ENCODE measurements at regions not wholly inside any gene's neighbourhood (a gene's known extent, or its start where the extent isn't known, plus 50 kb on each side); places are given as distances from the start of the nearest gene placed in this dataset.

DNA sequence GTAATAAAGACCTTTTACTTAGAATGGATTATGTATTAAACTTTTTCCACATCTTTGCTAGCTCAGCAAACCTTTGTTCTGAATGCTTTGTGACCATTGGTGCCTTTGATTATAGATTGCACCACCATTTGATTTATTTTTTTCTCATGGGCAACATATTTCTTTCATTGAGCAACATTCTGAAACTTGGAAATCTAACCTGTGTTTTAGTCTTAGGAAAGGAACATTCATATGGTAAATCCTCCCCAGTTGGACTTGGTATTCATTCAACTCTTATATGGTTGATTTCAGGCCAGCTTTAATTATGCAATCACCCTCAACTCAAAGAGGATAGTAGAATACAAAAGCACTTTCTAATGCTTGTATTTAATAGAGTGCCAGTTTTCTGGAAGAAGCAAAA, 1077.9 kb upstream of the ZEB2 start:
- DNase-seq (ENCODE audit: low read depth in 2 of 2): no peak

DNA sequence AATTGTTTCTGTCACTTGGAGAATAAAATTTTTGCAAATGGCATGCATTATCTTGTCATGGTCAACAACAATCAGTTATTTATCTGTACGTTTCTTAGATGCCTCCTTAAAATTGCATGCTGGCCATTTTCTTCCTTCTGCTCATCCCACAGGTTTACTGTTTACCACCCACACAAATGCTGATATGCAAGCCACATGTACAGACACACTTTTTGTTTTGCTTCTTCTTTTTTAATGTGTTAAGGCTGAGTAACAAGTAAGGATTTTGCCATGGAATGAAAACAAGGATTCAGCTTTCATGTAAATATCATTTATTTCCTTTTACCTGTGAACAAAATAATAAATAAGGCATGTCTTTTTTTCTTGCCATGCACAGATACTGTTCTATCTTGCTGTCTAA, 1077.1 kb upstream of the ZEB2 start:
- DNase-seq (ENCODE audit: low read depth in 2 of 2): no peak

DNA sequence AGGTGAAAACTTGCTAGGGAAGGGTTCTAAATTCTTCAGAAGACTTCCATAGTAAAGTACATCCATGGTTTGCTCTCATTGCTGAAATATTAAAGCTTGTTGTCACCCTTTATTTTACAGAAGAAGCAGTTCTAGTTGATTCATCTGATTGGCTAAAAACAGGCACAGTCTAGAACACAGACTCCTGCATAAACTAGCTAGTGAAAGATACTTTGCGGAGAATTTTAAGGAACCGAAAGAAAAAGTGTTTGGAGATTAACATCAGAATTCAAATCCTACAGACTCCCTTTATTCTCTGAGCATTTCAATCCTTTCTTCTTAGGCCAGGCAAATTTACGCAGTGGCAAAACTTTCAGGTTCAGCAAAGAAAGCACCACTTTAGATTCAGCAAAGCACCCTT, 1076.5 kb upstream of the ZEB2 start:
- no peak for DNase-seq (ENCODE audit: low read depth in 2 of 2)

DNA sequence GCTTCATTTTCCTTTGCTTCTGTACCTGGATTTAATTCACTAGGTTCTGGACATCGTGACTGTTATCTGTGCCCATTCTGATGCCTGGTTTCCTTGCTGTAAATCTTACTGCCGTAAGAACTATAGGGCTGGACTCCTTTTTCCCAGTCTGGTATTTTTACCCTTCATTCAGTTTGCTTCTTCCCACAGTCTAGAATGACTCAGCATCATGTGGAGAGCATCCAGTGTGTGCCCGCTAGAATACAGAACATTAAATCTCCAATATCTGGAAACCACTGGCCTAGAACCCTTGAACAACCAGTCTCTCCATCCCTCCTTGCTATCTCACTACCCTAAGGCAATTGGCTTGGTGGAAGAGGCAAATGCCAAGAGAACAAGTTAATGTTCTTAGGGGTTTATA, 1075.4 kb upstream of the ZEB2 start:
- no peak for DNase-seq (ENCODE audit: low read depth in 2 of 2)

DNA sequence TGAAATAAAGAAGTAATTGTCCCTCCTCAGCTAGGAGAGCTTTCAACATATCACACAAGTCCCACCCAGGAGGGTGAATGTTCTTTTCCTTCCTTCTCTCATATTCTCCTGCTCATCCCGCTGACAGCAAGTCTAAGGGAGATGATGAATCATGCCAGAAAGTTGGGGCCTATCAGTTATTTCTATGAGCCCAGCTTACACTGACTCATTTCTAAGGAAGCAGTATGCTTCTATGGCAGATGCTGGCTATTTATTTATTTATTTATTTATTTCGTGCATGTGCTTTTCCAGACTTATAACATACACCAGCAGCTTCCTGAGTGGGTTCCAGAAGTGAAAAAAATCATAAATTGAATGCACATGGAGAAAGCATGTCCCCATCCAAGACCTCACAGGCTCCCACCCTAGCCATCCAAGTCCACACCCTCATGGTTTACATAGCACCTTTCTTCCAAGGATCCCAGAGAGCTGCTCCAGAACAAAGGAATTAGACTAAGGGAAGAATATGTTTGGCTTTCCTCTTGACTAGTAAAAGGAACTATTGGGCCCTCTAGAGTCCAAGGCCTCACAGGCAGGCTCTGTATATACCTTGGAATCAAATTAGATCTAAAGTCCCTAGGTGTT, 1074.2 kb upstream of the ZEB2 start:
- DNase-seq (ENCODE audit: low read depth in 2 of 2): no peak

DNA sequence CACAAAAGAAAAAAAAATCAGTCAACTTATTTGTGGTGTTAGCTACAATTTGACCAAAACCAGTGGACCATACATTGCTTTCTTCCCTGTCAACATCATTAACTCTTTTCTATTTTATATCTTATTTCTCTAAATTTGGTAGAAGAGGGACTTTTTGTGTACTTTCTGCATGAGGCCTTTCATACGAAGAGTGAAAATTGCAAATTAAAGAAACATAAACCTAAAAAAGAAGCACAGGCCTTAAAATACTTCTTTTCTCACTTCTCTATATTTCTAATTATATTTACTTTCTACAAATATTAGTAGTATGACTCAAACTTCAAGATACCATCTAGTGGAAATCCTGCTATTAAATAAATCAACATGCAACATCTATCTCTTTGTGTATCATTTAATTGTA, 1073.4 kb upstream of the ZEB2 start:
- no peak for DNase-seq (ENCODE audit: low read depth in 2 of 2)

DNA sequence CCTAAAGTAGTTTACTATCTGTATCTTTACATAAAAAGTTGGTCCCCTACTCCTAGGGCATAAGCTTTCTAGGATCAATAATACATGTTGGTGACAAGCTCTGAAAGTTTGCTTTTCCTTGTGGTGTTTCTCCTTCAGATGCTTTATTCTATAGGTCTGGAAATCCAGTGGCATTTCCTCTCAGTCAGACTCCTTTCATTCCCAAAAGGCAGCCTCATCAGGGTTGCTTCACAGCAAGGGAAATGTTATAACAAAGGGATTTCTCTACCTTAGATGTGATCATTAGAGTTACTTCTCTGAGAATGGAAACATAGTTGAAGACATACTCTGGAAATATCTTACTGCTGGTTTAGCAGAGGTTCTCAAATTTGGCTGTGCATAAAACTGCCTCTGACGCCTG, 1072.4 kb upstream of the ZEB2 start:
- DNase-seq (ENCODE audit: low read depth in 2 of 2): no peak

DNA sequence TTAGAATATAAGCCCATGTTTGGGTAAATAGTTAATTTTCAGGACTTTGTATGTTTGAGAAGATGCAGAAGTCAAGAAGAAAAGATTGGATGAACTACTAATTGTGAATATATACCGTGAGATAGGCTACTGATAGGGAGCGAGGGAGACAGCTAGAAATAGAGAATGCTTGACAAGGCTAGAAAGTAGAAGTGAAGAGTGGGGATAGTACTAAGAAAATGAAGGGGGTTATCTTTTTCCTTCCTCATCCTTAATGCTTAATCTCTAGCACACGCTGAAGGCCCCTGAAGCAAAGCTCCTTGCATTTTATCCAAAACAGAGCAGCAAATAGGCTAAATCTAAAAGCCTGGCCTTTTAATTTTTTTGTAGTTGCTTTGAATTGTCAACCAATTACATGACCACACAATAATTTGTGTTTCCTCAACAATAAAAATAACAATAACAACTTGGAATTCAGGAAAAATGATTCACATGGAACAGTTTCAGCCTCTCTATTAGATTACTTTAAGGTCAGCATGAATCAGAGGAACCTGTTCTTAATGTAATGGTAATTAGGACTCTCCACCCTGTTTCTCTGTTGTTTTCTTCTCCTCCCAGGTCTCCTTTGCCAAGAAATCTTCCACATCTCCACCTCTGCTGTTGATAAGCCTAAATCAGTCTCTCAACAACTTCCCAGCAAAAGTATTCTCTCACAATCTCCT, 1071.3 kb upstream of the ZEB2 start:
- DNase-seq (ENCODE audit: low read depth in 2 of 2): no peak

DNA sequence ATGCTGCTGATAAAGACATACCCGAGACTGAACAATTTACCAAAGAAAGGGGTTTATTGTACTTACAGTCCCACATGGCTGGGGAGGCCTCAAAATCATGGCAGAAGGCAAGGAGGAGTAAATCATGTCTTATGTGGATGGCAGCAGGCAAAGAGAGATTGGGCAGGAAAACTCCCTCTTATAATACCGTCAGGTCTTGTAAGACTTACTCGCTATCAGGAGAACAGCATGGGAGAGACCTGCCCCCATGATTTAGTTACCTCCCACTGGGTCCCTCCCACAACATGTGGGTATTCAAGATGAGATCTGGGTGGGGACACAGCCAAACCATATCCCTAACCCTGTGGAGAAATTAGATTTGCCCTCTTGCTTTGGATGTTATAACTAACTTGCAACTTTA, 1068.0 kb upstream of the ZEB2 start:
- DNase-seq (ENCODE audit: low read depth in 2 of 2): no peak

DNA sequence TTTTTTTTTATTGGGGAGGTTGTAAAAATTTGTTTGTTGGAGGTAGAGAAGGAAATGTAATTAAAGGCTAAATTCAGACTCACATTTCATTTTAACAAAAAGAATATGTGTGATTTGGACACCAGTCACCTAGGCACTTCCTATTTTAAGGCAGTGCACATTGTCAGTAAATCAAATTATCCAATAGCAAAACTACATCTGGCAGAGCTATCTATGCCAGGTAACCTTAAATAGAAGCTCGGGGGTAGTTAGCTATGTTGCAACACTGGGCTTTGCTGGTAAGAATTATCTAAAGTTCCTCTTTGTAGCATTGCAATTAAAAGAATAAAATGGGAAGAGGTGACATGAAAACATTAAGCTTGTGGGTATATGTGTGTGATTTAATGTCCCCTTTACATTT, 1064.4 kb upstream of the ZEB2 start:
- DNase-seq (ENCODE audit: low read depth in 2 of 2): no peak

DNA sequence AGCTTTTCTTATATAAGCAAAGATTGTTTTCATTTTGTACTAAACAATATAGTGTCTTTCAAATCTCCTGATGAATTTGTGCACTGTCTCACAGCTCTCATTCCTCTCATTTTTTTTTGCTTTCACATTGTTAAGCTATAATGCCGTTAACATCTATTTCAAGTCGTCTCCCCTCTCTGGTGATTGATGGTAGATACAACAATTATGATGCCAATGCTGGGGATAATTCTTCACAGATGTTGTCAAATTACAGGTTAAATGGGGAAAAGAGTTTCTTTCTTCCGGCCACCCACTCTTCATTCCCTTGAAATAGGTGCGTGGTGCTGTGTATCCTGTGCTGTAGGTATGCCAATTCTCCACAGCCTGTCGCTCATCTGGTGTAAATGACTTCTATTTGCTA, 1053.7 kb upstream of the ZEB2 start:
- no peak for DNase-seq (ENCODE audit: low read depth in 2 of 2)

DNA sequence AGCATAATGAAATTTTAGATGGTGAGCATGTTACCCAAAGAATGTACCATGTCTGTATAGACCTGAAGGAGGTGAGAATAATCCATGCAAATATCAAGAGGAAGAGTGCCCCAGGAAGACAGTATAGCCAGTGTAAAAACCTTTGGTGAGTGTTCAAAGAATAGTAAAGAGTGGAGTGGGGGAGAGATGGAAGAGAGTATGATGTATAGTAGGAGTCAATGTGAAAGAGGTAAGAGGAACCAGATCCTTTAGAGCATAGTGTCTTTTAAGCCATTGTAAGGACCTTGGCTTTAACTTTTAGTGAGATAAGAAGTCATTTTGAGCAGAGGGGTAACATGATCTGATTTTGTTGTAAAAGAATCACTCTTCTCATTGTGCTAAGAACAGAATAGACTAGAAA, 1052.3 kb upstream of the ZEB2 start:
- DNase-seq (ENCODE audit: low read depth in 2 of 2): no peak

DNA sequence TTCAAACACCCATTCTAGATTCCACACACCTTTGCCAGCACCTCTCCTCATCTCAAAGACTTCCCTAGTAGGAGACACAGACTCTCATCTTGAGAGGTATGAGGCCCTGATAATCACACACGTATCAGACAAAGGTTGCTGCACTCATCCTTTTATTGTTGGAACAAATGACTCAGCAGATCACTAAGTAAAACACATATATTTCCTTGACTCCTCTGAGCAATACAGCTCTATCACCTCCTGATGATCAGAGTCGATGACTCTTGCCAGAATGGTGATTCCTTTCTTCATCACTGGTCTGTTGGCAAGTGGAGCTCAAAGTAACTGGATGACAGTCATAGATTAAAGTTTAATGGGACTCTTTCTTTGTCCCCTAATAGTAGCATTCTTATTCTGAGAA, 1049.2 kb upstream of the ZEB2 start:
- DNase-seq (ENCODE audit: low read depth in 2 of 2): no peak

DNA sequence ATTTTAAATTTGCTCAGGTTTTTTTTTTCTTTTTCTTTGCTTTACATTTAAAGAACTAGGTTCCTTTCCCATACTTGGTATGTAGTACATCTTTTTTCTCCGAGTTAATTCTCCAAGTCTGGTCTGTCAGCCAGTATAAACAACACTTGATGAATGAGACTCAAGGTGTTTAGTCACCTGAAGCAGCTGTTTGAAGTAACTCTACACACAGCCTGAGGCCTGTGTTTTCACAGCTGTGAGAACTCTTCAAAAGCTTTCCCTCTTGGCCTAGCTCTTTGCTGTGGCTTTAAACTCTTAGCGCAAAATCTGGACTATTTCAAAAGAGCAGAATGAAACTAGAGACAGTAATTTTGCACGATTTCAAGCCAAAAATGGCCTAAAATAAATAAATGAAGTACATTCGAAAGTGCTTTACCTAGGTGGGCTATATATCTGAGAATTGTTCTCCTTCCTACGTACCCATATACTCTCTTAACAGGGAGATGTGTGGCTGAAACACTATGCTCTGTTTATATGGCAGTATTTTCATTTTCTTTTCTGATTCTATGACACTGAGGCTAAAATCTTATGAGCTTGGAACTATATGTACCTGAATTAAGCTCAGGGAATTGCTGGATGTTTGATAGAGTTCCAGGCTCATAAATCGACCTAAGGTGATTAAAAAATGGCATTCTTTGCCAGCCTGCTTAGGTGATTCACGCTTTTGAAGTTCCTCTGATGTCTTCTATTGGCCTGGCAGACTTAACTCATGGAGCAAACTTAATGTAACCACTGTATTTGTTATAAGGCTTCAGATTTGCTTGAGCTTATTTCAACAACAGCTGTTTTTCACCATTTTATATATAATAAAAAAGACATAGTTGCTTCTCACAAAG, 1044.1 kb upstream of the ZEB2 start:
- DNase-seq (ENCODE audit: low read depth in 2 of 2): no peak

DNA sequence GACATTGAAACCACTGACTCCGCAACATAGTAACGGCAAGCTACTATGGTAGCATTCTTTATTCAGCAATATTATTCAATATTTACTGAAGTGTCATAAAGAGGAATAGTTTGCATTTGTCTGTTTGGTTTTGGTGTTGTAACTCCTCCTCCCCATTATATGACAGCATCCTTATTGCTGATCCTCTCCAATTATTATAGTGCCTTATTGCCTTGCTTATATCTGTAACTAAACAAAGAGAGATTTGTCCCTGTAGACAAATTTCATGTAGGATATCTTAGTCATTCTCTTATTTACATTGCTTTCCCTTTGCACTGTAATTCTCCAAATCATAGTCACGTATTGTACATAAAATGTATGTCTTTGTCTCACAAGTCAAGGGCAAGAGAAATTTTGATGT, 1041.2 kb upstream of the ZEB2 start:
- DNase-seq (ENCODE audit: low read depth in 2 of 2): no peak

DNA sequence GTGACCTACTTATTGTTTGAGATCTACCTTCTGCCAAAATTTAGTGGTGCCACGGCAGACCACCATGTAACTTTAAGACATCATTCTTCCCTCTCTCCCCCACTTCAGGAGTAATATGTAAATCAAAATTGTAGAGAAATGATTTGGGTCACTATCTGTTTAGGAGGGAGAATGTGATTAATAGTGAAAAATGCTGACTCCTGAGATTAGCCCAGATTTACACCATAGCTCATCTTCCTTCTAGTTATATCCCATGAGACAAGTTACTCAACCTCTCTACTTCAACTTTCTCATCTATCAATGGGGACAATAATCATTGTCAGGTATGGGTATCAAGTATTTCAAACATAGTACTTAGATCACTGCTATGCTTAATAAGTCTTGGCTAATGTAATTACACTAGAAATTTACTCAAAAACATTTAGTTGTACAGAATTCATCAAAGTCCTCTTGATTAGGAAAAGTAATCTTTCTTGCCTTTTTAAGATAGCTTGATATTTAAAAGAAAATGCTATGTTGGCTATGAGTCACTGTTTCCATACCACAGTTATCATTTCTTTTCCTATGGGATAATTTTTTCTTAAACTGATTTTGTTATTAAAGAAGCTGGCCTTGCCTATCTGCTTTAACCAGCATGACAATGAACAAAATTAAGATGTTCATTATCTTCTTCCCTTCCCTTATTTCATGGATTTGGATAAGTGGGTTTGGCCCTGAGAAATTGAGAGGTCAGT, 1038.9 kb upstream of the ZEB2 start:
- no peak for DNase-seq (ENCODE audit: low read depth in 2 of 2)

DNA sequence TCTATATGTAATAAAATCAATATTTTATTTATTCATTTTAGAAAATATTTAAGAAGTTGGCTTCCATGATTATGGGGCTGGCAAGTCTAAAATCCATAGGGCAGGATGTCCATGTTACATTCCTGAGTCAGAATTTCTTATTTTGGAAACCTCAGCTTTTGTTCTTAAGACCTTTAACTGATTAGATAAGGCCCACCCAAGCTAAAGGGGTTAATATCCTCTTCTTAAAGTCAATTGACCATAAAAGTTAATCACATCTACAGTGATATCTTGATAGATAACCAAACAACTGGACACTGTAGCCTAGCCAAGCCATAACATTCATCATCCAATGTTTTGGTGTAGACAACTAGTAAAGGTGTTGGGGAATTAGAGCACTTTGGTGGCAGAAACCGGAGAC, 1035.4 kb upstream of the ZEB2 start:
- no peak for DNase-seq (ENCODE audit: low read depth in 2 of 2)

DNA sequence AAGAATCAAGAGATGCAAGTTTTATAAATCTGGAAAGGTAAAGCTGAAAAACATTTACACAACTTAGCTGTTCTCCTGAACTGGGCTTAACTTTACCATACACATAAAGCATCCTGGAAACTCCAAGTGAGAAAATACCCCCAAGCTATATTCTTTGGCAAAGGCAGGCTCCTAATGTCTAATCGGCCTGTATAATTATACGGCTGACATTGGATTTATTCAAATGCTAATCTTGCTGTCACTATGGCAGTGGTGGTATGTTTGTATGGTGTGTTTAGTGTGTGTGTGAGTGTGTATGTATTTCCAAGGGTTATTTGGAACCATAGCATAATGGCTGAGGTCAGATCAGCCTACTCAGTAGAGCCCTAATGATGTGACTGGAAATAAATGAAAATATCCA, 1031.8 kb upstream of the ZEB2 start:
- no peak for DNase-seq (ENCODE audit: low read depth in 2 of 2)

DNA sequence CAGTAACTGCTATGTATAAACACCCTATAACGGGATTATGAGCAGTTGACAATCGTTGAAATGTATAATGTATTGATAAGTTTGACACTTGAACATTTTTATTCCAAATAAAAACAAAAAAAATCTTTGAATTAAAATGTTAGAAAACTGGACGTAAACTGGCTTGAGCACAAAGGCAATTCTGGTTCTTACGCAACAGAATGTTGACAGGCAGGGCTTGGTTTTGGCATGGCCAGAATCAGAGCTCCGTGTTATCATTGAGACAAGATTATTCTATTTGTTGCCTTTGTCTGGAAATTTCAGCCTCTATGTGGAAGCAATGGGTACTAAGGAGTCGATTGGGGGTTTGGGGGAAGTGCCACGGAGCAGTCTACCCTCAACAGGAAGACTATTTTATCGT, 1028.6 kb upstream of the ZEB2 start:
- DNase-seq (ENCODE audit: low read depth in 2 of 2): no peak

DNA sequence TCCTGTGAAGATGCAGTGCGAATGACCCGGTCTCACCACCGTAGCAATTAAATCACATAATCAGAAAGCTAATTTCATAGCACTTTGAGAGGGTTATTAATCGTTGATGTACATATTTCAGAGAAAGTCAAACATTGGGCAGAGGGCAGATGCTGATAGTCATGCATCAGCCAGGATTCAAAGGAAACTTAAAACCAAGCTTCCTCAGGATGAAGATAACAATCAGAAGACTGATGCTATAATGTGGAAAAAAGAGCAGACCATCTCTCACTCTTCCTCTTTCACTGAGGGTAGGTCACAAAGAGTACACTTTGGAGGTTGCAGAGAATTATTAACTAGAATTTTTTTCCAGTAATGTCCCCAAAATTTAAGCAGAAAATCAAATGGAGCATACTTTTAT, 1027.7 kb upstream of the ZEB2 start:
- DNase-seq (ENCODE audit: low read depth in 2 of 2): no peak

DNA sequence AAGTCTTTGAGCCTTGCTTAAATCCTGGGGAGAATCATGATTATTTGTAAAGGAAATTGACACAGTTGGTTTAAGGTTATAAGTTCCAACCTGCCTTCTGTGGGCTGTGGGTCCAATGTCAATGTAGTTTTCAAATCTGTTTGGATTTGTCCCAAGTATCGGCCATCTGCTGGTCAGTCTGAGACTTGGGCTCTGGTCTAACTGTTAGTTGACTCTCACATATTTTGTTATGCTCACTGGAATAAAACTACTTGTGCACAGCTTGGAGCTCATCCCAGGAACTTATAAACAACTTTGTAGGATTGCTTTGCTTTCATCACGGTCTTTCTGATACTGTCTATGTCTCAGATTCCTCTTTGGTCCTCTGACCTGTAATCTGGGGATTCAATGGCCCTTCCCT, 1026.2 kb upstream of the ZEB2 start:
- no peak for DNase-seq (ENCODE audit: low read depth in 2 of 2)

DNA sequence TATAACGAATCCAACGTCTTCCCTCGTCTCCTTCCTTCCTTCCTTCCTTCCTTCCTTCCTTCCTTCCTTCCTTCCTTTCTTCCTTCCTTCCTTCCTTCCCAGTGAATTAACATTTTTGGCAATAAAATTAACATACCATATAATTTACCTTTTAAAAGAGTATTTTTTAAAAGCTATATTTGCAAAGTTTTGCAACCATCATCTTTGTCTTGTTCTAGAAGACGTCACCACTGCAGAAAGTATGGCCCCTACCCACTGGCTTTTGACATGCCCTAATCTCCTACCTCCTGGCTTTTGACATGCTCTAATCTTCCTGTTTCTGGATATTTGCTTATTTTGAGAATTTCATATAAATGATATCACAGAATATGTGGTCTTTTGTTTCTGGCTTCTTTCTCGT, 1023.9 kb upstream of the ZEB2 start:
- DNase-seq (ENCODE audit: low read depth in 2 of 2): no peak

Measured in stimulated activated CD4-positive, alpha-beta T cell treated with anti-CD3 and anti-CD28 coated beads, Interleukin-1b, Interleukin-23, amount 100 ng/mL, for 4 hours (primary cell).